ENCODE measurements at regions not wholly inside any gene's neighbourhood (a gene's known extent, or its start where the extent isn't known, plus 50 kb on each side); places are given as distances from the start of the nearest gene placed in this dataset.
A peak's percentile ranks its signal among the peaks of the same experiment; 100 is the strongest.

GRCh38 chr15:100718075-100718980 lies 115.9 kb downstream of the ASB7 start:
- intact Hi-C loops (cut with DNase I): no loop called here
- no peak for DNase-seq (ENCODE audit: low spot score)

- no peak for DNase-seq (ENCODE audit: low spot score)
- intact Hi-C loops (cut with DNase I): no loop called here
Observed at GRCh38 chr15:100720406-100720967, 118.1 kb downstream of the ASB7 start.

GRCh38 chr15:100721758-100722550 lies 119.6 kb downstream of the ASB7 start:
- intact Hi-C loops (cut with DNase I): no loop called here
- DNase-seq (ENCODE audit: low spot score): peak; percentile 92

- no peak for DNase-seq (ENCODE audit: low spot score)
- intact Hi-C loops (cut with DNase I): no loop called here
Observed at GRCh38 chr15:100722551-100723314, 120.3 kb downstream of the ASB7 start.

GRCh38 chr15:100723315-100723801 lies 121.0 kb downstream of the ASB7 start:
- intact Hi-C loops (cut with DNase I): no loop called here
- DNase-seq (ENCODE audit: low spot score): no peak

GRCh38 chr15:100725121-100726069 lies 123.0 kb downstream of the ASB7 start:
- DNase-seq (ENCODE audit: low spot score): no peak
- intact Hi-C loops (cut with DNase I): no loop called here

- DNase-seq (ENCODE audit: low spot score): no peak
- intact Hi-C loops (cut with DNase I): no loop called here
Observed at GRCh38 chr15:100726070-100726420, 123.7 kb downstream of the ASB7 start.

- DNase-seq (ENCODE audit: low spot score): no peak
- intact Hi-C loops (cut with DNase I): no loop called here
Observed at GRCh38 chr15:100726421-100727190, 124.2 kb downstream of the ASB7 start.

- DNase-seq (ENCODE audit: low spot score): no peak
- intact Hi-C loops (cut with DNase I): no loop called here
Observed at GRCh38 chr15:100727291-100727851, 125.0 kb downstream of the ASB7 start.

GRCh38 chr15:100728371-100729201 lies 126.2 kb downstream of the ASB7 start:
- DNase-seq (ENCODE audit: low spot score): no peak
- intact Hi-C loops (cut with DNase I): loop anchor here in 1 of 2 donors (1.0 kb wide), 1 partner anchor 38 kb away; no protein-coding TSS in a partner anchor

GRCh38 chr15:100729461-100729860 lies 127.1 kb downstream of the ASB7 start:
- no peak for DNase-seq (ENCODE audit: low spot score)
- intact Hi-C loops (cut with DNase I): no loop called here

- intact Hi-C loops (cut with DNase I): no loop called here
- DNase-seq (ENCODE audit: low spot score): no peak
Observed at GRCh38 chr15:100730129-100730528, 127.7 kb downstream of the ASB7 start.

- intact Hi-C loops (cut with DNase I): no loop called here
- no peak for DNase-seq (ENCODE audit: low spot score)
Observed at GRCh38 chr15:100730655-100731266, 128.4 kb downstream of the ASB7 start.

GRCh38 chr15:100731267-100732152 lies 129.1 kb downstream of the ASB7 start:
- intact Hi-C loops (cut with DNase I): no loop called here
- no peak for DNase-seq (ENCODE audit: low spot score)
